ENCODE measurements at regions not wholly inside any gene's neighbourhood (a gene's known extent, or its start where the extent isn't known, plus 50 kb on each side); places are given as distances from the start of the nearest gene placed in this dataset.

DNA sequence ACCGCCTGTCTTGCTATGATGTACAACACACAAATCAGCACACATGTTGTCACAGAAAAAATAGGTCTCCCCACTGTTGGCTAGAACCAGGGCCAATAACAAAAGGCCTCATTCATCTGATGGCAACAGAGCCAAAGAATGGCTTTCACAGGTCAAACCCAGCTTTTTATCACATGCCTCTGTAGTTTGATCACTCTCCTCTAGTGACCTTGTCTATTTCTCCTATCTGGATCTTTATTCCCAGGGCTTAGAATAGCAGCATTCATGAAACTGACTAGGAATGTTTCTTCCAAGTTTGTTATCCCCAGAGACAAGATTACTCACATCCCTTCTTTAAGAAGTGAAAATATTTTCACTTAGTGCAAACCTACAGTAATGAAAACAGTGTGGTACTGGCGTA lies 285.8 kb upstream of the GYPC start:
- no peaks in the 10 kb centered on the region for H3K4me1 ChIP-seq (ENCODE audit: insufficient read depth, low read length, poor library complexity, severe bottlenecking)
- H3K9ac ChIP-seq (ENCODE audit: low read depth, low read length, poor library complexity, severe bottlenecking), result no peak overlapping the region
- no peaks in the 10 kb centered on the region for H3K9me3 ChIP-seq (ENCODE audit: insufficient read depth, low read depth, low read length)
- H3K4me3 ChIP-seq (ENCODE audit: low read length, poor library complexity, severe bottlenecking), result no peak overlapping the region
- no peaks in the 10 kb centered on the region for H3F3A ChIP-seq (ENCODE audit: low read depth)
- no peaks in the 10 kb centered on the region for H3K27me3 ChIP-seq (ENCODE audit: insufficient read depth, low read length, poor library complexity, severe bottlenecking)
- no peak overlapping the region for H2AFZ ChIP-seq (ENCODE audit: low read length)
- H3K79me2 ChIP-seq (ENCODE audit: insufficient read depth, low read length), result no peaks in the 10 kb centered on the region
- H3K9me2 ChIP-seq (replicated peaks; ENCODE audit: low read depth, low read length), result no peaks in the 10 kb centered on the region
- no peaks in the 10 kb centered on the region for H4K20me1 ChIP-seq (ENCODE audit: insufficient read depth, low read length, poor library complexity, severe bottlenecking)
- no peak for TF ChIP-seq EZH2phosphoT487 (IDR thresholded peaks at IDR 0.05; ENCODE audit: borderline replicate concordance)
- TF ChIP-seq, protein P1, sequence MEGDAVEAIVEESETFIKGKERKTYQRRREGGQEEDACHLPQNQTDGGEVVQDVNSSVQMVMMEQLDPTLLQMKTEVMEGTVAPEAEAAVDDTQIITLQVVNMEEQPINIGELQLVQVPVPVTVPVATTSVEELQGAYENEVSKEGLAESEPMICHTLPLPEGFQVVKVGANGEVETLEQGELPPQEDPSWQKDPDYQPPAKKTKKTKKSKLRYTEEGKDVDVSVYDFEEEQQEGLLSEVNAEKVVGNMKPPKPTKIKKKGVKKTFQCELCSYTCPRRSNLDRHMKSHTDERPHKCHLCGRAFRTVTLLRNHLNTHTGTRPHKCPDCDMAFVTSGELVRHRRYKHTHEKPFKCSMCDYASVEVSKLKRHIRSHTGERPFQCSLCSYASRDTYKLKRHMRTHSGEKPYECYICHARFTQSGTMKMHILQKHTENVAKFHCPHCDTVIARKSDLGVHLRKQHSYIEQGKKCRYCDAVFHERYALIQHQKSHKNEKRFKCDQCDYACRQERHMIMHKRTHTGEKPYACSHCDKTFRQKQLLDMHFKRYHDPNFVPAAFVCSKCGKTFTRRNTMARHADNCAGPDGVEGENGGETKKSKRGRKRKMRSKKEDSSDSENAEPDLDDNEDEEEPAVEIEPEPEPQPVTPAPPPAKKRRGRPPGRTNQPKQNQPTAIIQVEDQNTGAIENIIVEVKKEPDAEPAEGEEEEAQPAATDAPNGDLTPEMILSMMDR (conservative IDR thresholded peaks at IDR 0.05; ENCODE audit: low read length), result no peak
- no peak overlapping the region for H3K4me2 ChIP-seq (ENCODE audit: low read depth, low read length, poor library complexity, severe bottlenecking)
- no peaks in the 10 kb centered on the region for H3K36me3 ChIP-seq (ENCODE audit: insufficient read depth, low read length)

DNA sequence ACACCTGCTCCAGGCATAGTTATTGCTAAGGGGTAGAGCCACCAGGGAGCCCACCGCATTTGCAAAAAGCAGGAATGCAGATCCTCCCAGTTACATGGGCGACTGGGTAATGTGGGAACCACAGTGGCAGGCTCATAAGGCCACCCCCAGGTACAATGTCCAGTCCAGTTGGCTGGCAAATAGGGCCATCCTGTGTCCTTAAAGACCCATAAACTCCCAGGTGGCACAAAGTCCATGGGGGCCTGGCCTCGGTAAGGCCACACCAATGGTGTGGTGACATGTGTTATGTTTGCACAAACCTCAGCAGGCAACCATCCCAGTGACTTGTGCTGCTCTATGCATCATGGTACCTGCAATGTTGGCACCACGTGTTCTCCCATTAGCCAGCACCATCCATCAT lies 283.6 kb upstream of the GYPC start:
- no peak overlapping the region for H3K4me3 ChIP-seq (ENCODE audit: low read length, poor library complexity, severe bottlenecking)
- no peaks in the 10 kb centered on the region for H3K36me3 ChIP-seq (ENCODE audit: insufficient read depth, low read length)
- H3K9me3 ChIP-seq (ENCODE audit: insufficient read depth, low read depth, low read length), result no peaks in the 10 kb centered on the region
- H3K27me3 ChIP-seq (ENCODE audit: insufficient read depth, low read length, poor library complexity, severe bottlenecking), result no peaks in the 10 kb centered on the region
- no peak overlapping the region for H3K4me2 ChIP-seq (ENCODE audit: low read depth, low read length, poor library complexity, severe bottlenecking)
- no peak overlapping the region for H3K9ac ChIP-seq (ENCODE audit: low read depth, low read length, poor library complexity, severe bottlenecking)
- no peaks in the 10 kb centered on the region for H4K20me1 ChIP-seq (ENCODE audit: insufficient read depth, low read length, poor library complexity, severe bottlenecking)
- no peaks in the 10 kb centered on the region for H3K9me2 ChIP-seq (replicated peaks; ENCODE audit: low read depth, low read length)
- TF ChIP-seq, protein P1 (conservative IDR thresholded peaks at IDR 0.05; ENCODE audit: low read length), result no peak
- TF ChIP-seq EZH2phosphoT487 (IDR thresholded peaks at IDR 0.05; ENCODE audit: borderline replicate concordance), result no peak
- no peaks in the 10 kb centered on the region for H3F3A ChIP-seq (ENCODE audit: low read depth)
- H3K4me1 ChIP-seq (ENCODE audit: insufficient read depth, low read length, poor library complexity, severe bottlenecking), result no peaks in the 10 kb centered on the region
- H2AFZ ChIP-seq (ENCODE audit: low read length), result no peak overlapping the region
- H3K79me2 ChIP-seq (ENCODE audit: insufficient read depth, low read length), result no peaks in the 10 kb centered on the region

DNA sequence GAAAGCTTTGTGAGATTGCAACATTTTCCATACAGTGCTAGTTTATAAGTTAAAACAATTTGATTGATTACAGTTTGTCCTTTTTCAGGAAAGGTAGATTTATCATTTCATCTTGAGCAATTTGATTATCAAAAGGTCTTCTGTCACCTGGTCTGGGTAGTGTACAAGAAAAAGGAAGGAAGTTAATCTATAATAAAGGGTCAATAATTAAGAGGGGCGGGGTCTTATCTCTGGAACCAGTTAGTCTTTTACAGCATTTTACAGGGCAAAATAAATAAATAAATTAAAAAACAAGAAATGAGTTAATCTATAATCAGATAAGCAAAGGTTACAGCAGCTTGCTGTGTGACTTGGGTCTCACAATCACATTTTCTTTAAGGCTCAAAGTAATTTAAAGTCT lies 277.8 kb upstream of the GYPC start:
- Histone ChIP-seq H3K9me3 (ENCODE audit: insufficient read depth, low read depth, low read length) (no peaks in the 10 kb centered on the region), H3K9ac (ENCODE audit: low read depth, low read length, poor library complexity, severe bottlenecking) (no peak overlapping the region), H2AFZ (ENCODE audit: low read length) (no peak overlapping the region), H3K27me3 (ENCODE audit: insufficient read depth, low read length, poor library complexity, severe bottlenecking) (no peaks in the 10 kb centered on the region), H4K20me1 (ENCODE audit: insufficient read depth, low read length, poor library complexity, severe bottlenecking) (no peaks in the 10 kb centered on the region), H3K9me2 (replicated peaks; ENCODE audit: low read depth, low read length) (no peaks in the 10 kb centered on the region), H3K79me2 (ENCODE audit: insufficient read depth, low read length) (no peaks in the 10 kb centered on the region), H3K4me2 (ENCODE audit: low read depth, low read length, poor library complexity, severe bottlenecking) (no peak overlapping the region), H3K4me1 (ENCODE audit: insufficient read depth, low read length, poor library complexity, severe bottlenecking) (no peaks in the 10 kb centered on the region), H3K4me3 (ENCODE audit: low read length, poor library complexity, severe bottlenecking) (no peak overlapping the region), H3K36me3 (ENCODE audit: insufficient read depth, low read length) (no peaks in the 10 kb centered on the region), H3F3A (ENCODE audit: low read depth) (no peaks in the 10 kb centered on the region)
- TF ChIP-seq, protein P1 (conservative IDR thresholded peaks at IDR 0.05; ENCODE audit: low read length), result no peak
- TF ChIP-seq EZH2phosphoT487 (IDR thresholded peaks at IDR 0.05; ENCODE audit: borderline replicate concordance), result no peak

Measured in Loucy (cell line).